Cortex of kidney (tissue), 1 donor: ENCODE measurements at regions not wholly inside any gene's neighbourhood (a gene's known extent, or its start where the extent isn't known, plus 50 kb on each side); places are given as distances from the start of the nearest gene placed in this dataset.
"Not testable (repeated sequence)": the region's sequence is repeated elsewhere in the genome, so short reads cannot be mapped to it uniquely, and the experiment has no call there.

ENCODE experiments used
- DNase-seq: peaks from one replicate; lab custom pipeline; 2025; lab: John Stamatoyannopoulos, UW

DNA sequence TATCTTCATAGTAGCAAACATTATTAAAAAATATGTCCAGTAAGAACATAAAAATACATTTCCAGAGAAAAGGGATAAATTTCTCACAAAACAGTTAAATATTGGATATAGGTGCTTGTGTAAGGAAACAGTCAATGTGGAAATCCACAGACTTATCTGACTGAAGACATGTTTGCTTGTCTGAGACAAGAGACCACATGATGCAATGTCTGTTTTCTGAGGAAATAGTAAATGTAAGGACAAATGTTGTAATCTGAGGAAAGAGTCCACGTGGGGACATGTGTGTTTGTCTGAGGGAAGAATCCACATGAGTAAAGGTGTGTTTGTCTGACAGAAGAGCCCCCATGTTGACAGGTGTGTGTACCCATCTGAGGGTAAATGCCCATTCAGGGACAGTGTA is 1093.2 kb downstream of the TMEM121 start:
- no peak for DNase-seq

GRCh38 chr14:106620368-106620767 is 1094.0 kb downstream of the TMEM121 start:
- DNase-seq: no peak

GRCh38 chr14:106622200-106622745 is 1095.9 kb downstream of the TMEM121 start:
- no peak for DNase-seq

DNA sequence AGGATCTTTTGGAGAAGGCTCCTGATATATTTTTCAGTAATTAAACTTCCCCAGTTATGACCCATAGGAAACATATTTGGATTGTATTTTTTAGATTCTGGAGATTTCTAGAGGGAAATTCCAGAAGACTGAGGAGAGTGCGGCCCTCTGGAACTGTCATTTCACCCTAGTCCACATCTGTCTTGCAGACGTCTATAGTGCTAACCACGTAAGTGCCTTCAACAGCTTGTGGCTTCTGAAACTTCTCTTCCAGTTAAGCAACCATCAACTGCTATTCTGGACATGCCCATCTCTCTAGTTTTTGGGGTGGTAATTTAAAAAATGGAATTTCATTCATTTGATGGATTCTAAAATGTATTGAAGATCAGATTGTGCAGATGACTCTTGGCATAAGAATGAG is 1098.8 kb downstream of the TMEM121 start:
- no peak for DNase-seq

DNA sequence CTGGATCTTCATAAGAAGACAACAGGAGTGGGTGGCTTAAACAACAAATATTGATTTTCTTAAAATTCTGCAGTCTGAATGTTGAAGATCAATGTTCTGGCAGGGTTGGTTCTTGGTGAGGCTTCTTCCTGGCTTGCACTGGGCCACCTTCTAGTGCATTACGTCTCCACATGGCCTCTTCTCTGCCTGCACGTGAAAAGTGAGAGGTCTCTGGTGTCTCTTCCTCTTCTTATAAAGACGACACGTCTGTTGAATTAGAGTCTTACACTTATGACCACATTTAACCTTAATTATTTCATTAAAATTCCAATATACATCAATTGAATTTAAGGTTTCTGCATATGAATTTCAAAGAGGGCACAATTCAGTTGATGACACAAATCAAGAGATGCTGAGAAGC is 1100.1 kb downstream of the TMEM121 start:
- not testable (repeated sequence) for DNase-seq

DNA sequence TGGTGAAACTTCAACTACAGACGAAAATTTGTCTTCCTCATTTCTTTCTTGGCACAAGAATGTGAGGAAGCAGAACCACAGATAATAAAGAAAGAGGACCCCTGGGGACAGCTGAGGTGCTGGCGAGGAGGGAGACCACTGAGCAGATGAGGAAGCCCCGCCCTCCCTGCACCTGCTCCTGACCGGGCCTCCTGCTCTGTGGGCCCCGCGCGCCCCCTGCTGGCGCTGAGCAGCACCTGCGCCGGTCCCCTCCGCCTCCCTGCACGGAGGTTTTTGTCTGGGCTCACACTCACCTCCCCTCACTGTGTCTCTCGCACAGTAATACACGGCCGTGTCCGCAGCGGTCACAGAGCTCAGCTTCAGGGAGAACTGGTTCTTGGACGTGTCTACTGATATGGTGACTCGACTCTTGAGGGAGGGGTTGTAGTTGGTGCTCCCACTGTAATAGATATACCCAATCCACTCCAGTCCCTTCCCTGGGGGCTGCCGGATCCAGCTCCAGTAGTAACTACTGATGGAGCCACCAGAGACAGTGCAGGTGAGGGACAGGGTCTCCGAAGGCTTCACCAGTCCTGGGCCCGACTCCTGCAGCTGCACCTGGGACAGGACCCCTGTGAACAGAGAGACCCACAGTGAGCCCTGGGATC is 1100.7 kb downstream of the TMEM121 start:
- not testable (repeated sequence) for DNase-seq

DNA sequence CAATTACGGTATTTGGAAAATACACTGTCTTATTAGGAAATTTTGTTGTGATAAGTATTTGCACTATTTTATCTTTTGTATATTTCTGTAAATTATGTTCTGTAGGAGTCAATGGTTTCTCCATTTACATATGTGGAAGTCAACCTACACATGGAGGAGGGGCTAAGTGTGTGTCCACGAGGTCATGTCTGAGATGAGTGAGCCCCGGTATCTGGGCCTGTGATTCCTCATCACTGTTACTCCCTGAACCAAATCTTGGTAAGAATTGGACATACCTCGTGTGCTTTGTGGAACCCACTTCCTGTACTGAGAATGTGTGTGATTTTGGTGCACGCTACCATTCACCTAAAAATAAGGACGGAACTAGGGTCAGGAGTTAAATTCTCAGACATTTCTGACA is 1105.5 kb downstream of the TMEM121 start:
- DNase-seq: no peak

DNA sequence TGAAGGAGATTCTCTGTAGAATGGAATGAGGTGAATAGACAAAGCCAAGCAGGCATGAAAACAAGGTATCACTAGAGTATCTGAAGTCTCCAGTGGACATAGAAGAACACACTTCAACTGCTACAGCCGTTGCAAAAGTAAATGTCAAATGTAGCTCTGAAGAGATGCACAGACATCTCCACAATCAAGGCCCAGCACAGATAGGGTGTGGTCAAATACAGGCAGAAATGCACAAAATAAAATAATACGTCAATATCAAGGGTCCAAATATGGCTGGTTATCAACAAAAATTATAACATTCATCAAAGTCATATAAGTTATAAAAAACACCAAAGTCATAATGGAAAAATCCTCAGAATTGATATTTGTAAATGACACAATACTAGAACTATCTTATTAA is 1107.3 kb downstream of the TMEM121 start:
- no peak for DNase-seq

DNA sequence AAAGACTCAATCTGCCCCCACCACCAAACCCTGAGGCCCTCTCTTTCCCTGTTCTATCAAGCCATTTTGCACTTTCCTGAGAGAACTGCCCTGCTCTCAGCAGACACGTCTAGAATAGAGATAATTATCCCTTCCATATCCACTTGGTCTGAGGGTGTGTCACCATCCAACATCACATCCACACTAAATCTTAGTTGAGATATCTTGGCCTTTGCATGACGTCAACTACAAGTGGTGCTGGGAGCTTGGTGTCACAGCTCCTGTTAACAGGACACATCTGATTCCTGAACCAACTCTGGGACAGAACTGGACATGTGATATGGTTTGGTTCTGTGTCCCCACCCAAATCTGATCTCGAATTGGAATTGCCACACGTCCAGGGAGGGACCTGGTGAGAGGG is 1109.2 kb downstream of the TMEM121 start:
- DNase-seq: no peak

GRCh38 chr14:106638786-106639452 is 1112.5 kb downstream of the TMEM121 start:
- DNase-seq: not testable (repeated sequence)

- no peak for DNase-seq
Observed at GRCh38 chr14:106642090-106642489, 1115.7 kb downstream of the TMEM121 start.

- DNase-seq: not testable (repeated sequence)
Observed at GRCh38 chr14:106642971-106643370, 1116.6 kb downstream of the TMEM121 start.

- DNase-seq: not testable (repeated sequence)
Observed at GRCh38 chr14:106648874-106649273, 1122.5 kb downstream of the TMEM121 start.

GRCh38 chr14:106651016-106651415 is 1124.6 kb downstream of the TMEM121 start:
- no peak for DNase-seq

- no peak for DNase-seq
Observed at GRCh38 chr14:106652494-106652893, 1126.1 kb downstream of the TMEM121 start.

DNA sequence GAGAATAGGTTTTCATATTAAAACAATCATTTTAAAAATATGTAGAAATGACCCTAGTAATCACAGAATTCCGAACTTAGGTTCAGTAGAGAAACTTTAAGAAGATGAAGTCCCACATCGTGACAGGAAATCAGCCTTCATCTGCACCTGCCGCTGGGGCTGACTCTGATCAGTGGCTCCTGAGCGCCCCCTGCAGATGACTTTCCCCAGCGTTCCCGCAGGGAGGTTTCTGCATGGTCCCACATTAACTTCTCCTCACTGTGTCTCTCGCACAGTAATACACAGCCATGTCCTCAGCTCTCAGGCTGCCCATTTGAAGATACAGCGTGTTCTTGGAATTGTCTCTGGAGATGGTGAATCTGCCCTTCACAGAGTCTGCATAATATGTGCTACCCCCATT is 1131.1 kb downstream of the TMEM121 start:
- DNase-seq: no peak

DNA sequence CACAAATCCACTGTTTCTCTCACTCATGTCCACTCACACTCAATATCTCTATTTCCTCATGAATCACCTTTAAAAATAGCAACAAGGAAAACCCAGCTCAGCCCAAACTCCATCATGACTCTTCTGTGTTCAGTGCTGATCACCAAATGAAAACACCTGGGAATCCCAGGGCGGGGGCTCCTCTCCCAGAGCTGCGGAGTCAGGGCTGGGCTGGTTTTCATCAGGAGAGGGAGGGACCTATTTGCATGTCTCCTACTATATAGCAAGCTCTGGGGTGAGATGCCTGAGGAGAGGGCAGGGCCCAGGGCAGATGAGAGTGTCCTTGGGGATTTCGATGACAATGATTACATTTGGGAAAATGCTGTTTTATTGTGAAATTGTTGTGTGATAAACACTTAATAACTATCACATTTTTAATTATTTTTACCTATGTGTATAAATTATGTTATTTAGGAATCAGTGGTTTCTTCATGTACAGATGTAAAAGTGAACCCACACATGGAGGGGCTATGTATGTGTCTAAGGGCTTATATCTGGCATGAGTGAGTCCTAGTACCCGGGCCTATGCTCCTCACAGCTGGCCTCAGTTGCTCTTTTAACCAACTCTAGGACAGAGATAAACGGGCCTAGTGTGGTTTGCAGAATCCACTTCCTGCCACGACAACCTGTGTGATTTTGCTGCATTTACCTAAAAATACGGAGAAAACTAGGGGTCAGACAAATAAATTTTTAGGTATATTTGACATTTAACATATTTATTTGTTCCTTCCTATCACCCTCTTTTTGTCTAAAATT is 1131.9 kb downstream of the TMEM121 start:
- not testable (repeated sequence) for DNase-seq

- DNase-seq: not testable (repeated sequence)
Observed at GRCh38 chr14:106661561-106661960, 1135.2 kb downstream of the TMEM121 start.

- no peak for DNase-seq
Observed at GRCh38 chr14:106662936-106663550, 1136.7 kb downstream of the TMEM121 start.

GRCh38 chr14:106663805-106664410 is 1137.5 kb downstream of the TMEM121 start:
- not testable (repeated sequence) for DNase-seq

- DNase-seq: no peak
Observed at GRCh38 chr14:106665814-106666213, 1139.4 kb downstream of the TMEM121 start.

GRCh38 chr14:106666341-106666740 is 1140.0 kb downstream of the TMEM121 start:
- DNase-seq: no peak
